ENCODE measurements at regions not wholly inside any gene's neighbourhood (a gene's known extent, or its start where the extent isn't known, plus 50 kb on each side); places are given as distances from the start of the nearest gene placed in this dataset.
A peak's percentile ranks its signal among the peaks of the same experiment; 100 is the strongest.

DNA sequence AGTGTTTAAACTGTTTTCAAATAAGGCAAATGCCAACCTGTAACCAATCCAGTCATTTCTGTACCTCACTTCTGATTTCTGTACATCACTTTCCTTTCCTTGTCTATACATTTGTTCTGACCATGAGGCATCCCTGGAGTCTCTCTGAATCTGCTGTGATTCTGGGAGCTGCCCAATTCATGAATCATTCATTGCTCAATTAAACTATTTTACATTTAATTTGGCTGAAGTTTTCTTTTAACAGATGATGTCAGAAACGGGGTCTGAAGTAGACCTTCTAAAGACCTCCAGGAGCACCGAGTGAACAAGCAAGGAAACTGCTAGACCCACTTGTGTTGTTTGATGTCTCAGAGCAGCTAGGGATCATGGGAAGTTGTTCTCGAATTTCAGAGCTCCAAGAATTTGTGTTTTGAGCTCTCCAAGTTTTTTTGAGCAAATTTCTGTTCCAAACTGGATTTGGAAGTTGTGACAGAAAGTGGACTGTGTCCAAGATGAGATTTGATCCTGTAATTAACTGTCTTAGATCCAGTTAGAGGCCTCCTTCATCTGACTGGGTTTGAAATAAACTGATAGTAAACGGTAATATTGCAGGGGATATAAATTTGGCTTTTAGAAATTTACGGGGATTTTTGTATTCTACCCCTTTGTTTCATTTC is 490.8 kb upstream of the ST8SIA4 start:
- TF ChIP-seq POLR2A (IDR thresholded peaks at IDR 0.05): no peak
- TF ChIP-seq, protein P1, sequence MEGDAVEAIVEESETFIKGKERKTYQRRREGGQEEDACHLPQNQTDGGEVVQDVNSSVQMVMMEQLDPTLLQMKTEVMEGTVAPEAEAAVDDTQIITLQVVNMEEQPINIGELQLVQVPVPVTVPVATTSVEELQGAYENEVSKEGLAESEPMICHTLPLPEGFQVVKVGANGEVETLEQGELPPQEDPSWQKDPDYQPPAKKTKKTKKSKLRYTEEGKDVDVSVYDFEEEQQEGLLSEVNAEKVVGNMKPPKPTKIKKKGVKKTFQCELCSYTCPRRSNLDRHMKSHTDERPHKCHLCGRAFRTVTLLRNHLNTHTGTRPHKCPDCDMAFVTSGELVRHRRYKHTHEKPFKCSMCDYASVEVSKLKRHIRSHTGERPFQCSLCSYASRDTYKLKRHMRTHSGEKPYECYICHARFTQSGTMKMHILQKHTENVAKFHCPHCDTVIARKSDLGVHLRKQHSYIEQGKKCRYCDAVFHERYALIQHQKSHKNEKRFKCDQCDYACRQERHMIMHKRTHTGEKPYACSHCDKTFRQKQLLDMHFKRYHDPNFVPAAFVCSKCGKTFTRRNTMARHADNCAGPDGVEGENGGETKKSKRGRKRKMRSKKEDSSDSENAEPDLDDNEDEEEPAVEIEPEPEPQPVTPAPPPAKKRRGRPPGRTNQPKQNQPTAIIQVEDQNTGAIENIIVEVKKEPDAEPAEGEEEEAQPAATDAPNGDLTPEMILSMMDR (IDR thresholded peaks at IDR 0.05 in 4 of 5, conservative IDR thresholded peaks at IDR 0.05 in 1 of 5): no peak
- ATAC-seq: no peak
- intact Hi-C loops (cut with DNase I; ENCODE audit: low total_unique reads): no loop called here

DNA sequence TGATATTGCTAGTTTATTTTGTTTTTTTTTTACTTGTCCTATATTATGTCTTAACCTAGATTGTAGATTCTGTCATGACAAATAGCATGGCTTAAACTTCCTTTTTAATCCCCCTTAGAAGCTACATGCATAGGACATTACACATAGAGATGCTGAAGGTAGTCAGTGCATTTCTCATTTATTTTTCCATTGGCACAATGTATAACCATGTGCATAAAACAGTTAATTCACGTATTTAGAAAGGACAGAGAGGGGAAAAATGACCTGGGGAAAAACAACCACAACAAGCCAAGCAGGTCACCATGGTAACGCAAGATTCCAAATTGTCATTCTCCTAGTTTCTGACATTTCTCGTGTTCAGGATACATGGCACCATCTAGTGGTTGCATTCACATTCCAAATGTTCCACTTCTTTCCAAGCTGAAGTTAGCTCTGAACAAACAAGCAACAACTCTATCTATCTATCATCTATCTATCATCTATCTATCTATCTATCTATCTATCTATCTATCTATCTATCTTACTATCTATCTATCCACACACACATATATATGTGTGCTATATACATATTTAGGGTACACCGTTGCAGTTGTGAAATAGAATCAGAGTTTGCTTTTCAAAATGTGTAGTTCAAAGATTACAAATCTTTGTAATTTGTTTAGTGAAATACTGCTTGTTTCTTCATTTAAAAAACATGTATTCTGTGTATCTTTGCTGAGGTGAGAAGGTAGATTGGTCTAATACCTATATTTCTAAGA is 487.2 kb upstream of the ST8SIA4 start:
- Histone ChIP-seq H3K27ac (no peak overlapping the region), H3K27me3 (no peaks in the 10 kb centered on the region), H3K9me3 (no peaks in the 10 kb centered on the region), H3K36me3 (no peaks in the 10 kb centered on the region), H3K4me3 (no peak overlapping the region), H3K4me1 (no peaks in the 10 kb centered on the region)
- DNase-seq (no peak), ATAC-seq (no peak)
- in situ Hi-C loops (cut with MboI; ENCODE audit: low sequenced_read_pairs in 4 of 4): no loop called here
- intact Hi-C loops (cut with DNase I; ENCODE audit: low total_unique reads): no loop called here
- TF ChIP-seq, protein P1 (IDR thresholded peaks at IDR 0.05 in 4 of 5, conservative IDR thresholded peaks at IDR 0.05 in 1 of 5): peak in 2 of 5 experiments; percentile 20 to 41
- TF ChIP-seq POLR2A (IDR thresholded peaks at IDR 0.05): no peak

More for the DNA sequence above, 490.8 kb upstream of the ST8SIA4 start:
- H3K27me3 ChIP-seq: no peaks in the 10 kb centered on the region
- H3K36me3 ChIP-seq: no peaks in the 10 kb centered on the region
- no peaks in the 10 kb centered on the region for H3K9me3 ChIP-seq
- H3K4me3 ChIP-seq: no peak overlapping the region
- H3K4me1 ChIP-seq: no peaks in the 10 kb centered on the region
- in situ Hi-C loops (cut with MboI; ENCODE audit: low sequenced_read_pairs in 4 of 4): no loop called here
- no peak for DNase-seq
- no peak overlapping the region for H3K27ac ChIP-seq

DNA sequence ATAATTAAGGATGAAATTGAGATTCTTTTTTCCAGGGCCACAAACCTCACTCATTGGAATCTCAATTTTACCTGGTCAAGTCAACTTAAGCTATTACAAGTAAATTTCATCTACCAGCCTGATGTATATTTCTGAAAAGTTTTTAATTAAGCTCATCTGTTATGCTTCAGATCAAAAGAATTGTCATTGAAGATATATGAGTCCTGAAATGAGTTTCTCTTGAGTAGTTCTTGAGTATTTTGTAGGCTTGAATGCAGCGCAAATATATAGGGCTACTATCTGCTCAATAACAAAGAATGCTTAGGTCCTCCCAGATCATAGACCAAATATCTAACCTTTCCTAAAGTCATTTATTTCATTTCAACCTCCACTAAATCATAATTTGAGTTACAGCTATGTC is 482.2 kb upstream of the ST8SIA4 start:
- DNase-seq: no peak
- TF ChIP-seq, protein P1 (IDR thresholded peaks at IDR 0.05 in 4 of 5, conservative IDR thresholded peaks at IDR 0.05 in 1 of 5): no peak
- no peak for TF ChIP-seq POLR2A (IDR thresholded peaks at IDR 0.05)
- Histone ChIP-seq H3K4me3 (no peak overlapping the region), H3K36me3 (no peaks in the 10 kb centered on the region), H3K27me3 (no peaks in the 10 kb centered on the region), H3K27ac (no peak overlapping the region), H3K4me1 (no peaks in the 10 kb centered on the region), H3K9me3 (no peaks in the 10 kb centered on the region)
- in situ Hi-C loops (cut with MboI; ENCODE audit: low sequenced_read_pairs in 4 of 4): no loop called here
- intact Hi-C loops (cut with DNase I; ENCODE audit: low total_unique reads): no loop called here
- no peak for ATAC-seq

DNA sequence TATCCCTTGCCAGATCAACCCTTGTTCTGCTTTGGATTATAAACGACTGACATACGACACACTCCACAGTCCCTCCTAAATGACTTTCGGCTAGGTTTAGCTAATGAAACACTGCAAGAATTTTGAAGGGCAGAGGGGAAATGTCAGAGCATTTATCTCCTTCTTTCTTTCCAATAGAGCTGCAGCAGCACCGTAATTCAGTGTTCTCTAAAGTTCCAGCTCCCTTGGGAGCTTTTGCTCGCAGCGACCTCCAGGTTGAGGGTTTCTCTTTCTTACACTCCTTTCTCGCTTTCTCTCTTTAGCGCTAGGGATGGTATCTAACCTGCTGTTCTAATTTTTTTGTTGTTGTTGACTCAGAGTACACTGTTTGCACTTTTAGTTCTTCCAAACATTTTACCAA is 467.1 kb upstream of the ST8SIA4 start:
- H3K27me3 ChIP-seq: no peaks in the 10 kb centered on the region
- H3K4me3 ChIP-seq: peak overlapping the region in 1 of 4 donors; percentile 12
- ATAC-seq (no peak), DNase-seq (no peak)
- TF ChIP-seq POLR2A (IDR thresholded peaks at IDR 0.05): no peak
- TF ChIP-seq, protein P1 (IDR thresholded peaks at IDR 0.05 in 4 of 5, conservative IDR thresholded peaks at IDR 0.05 in 1 of 5): no peak
- no peaks in the 10 kb centered on the region for H3K9me3 ChIP-seq
- no peaks in the 10 kb centered on the region for H3K36me3 ChIP-seq
- no peak overlapping the region for H3K27ac ChIP-seq
- H3K4me1 ChIP-seq: no peaks in the 10 kb centered on the region
- intact Hi-C loops (cut with DNase I; ENCODE audit: low total_unique reads): no loop called here
- in situ Hi-C loops (cut with MboI; ENCODE audit: low sequenced_read_pairs in 4 of 4): no loop called here
